PC-3 (cell line): ENCODE measurements at regions not wholly inside any gene's neighbourhood (a gene's known extent, or its start where the extent isn't known, plus 50 kb on each side); places are given as distances from the start of the nearest gene placed in this dataset.
"Not testable (repeated sequence)": the region's sequence is repeated elsewhere in the genome, so short reads cannot be mapped to it uniquely, and the experiment has no call there.

Experiments
- ATAC-seq: fragments of 200-7000 bp; cut with Tn5 transposase; 2 replicates; pipeline ENCODE4 v1.9.1; 2020; ENCODE audit warnings: mild to moderate bottlenecking, moderate library complexity
- BruUV-seq: library from RNA; stranded (reverse); fragments of 400-500 nt; replicated peaks from 2 replicates; lab custom pipeline; 2021; lab: Mats Ljungman, UMichigan
- CTCF ChIA-PET: fragments of 300-600 bp; sonication (Branson Sonifier 250); formaldehyde crosslinking; loops from one replicate; lab custom pipeline; 2022; ENCODE audit warnings: antibody characterized with exemption; lab: Charles Lee
- POLR2A ChIA-PET: fragments of 300-600 bp; sonication (Branson Sonifier 250); formaldehyde crosslinking; loops from one replicate; lab custom pipeline; 2022; ENCODE audit warnings: antibody characterized with exemption; ENCODE audit not compliant: unreplicated experiment; lab: Charles Lee
- DNase-seq: peaks from one replicate; pipeline ENCODE4 v3.0.0-alpha.2; 2015
- H2AFZ ChIP-seq: fragments of 300-600 bp; sonication (generic); 2 replicates; pipeline ENCODE4 v1.6.0; 2016; ENCODE audit warnings: antibody characterized with exemption, low read length
- H3F3A ChIP-seq: fragments of 300-600 bp; sonication (generic); one replicate; pipeline ENCODE4 v1.6.0; 2017; ENCODE audit warnings: antibody characterized with exemption, low read length, control low read depth, mild to moderate bottlenecking; ENCODE audit not compliant: unreplicated experiment
- H3K27ac ChIP-seq: fragments of 300-600 bp; sonication (generic); 2 replicates; pipeline ENCODE4 v1.5.1; 2016; ENCODE audit warnings: mild to moderate bottlenecking, low read length
- H3K27me3 ChIP-seq: fragments of 300-600 bp; sonication (generic); 2 replicates; pipeline ENCODE4 v1.6.1; 2016; ENCODE audit warnings: low read length, mixed read lengths
- H3K36me3 ChIP-seq: fragments of 300-600 bp; sonication (generic); 2 replicates; pipeline ENCODE4 v1.6.1; 2016; ENCODE audit warnings: low read depth, mixed run types, low read length, mixed read lengths
- H3K4me1 ChIP-seq: fragments of 300-600 bp; sonication (generic); 2 replicates; pipeline ENCODE4 v1.5.1; 2016; ENCODE audit warnings: low read length; ENCODE audit not compliant: insufficient read depth
- H3K4me2 ChIP-seq: fragments of 300-600 bp; sonication (generic); 2 replicates; pipeline ENCODE4 v1.6.0; 2016; ENCODE audit warnings: low read length
- H3K4me3 ChIP-seq: fragments of 300-600 bp; sonication (generic); 2 replicates; pipeline ENCODE4 v1.5.1; 2016; ENCODE audit warnings: mild to moderate bottlenecking, low read length, mixed read lengths
- H3K79me2 ChIP-seq: fragments of 300-600 bp; sonication (generic); 2 replicates; pipeline ENCODE4 v1.6.1; 2017; ENCODE audit warnings: low read length, mixed read lengths
- H3K9ac ChIP-seq: fragments of 300-600 bp; sonication (generic); 2 replicates; pipeline ENCODE4 v1.6.0; 2016; ENCODE audit warnings: mild to moderate bottlenecking, low read length
- H3K9me2 ChIP-seq: fragments of 300-600 bp; sonication (generic); replicated peaks from 2 replicates; pipeline ENCODE4 v1.6.1; 2016; ENCODE audit warnings: mixed run types, low read length, mixed read lengths
- H3K9me3 ChIP-seq: fragments of 300-600 bp; sonication (generic); 2 replicates; pipeline ENCODE4 v1.6.1; 2016; ENCODE audit warnings: low read length, mixed read lengths
- H4K20me1 ChIP-seq: fragments of 300-600 bp; sonication (generic); 2 replicates; pipeline ENCODE4 v1.6.1; 2016; ENCODE audit warnings: low read length, mixed read lengths
- EZH2 ChIP-seq: fragments of 300-600 bp; sonication (generic); IDR thresholded peaks from one replicate; pipeline ENCODE4 v1.6.1; 2017; ENCODE audit warnings: antibody characterized with exemption, mild to moderate bottlenecking, low read length; ENCODE audit not compliant: unreplicated experiment
- EZH2phosphoT487 ChIP-seq: fragments of 300-600 bp; sonication (generic); IDR thresholded peaks from 2 replicates; pipeline ENCODE4 v1.6.1; 2018; ENCODE audit warnings: mild to moderate bottlenecking, antibody characterized with exemption, low read length, borderline replicate concordance
- intact Hi-C: fragments of 100-400 bp; cut with micrococcal nuclease; formaldehyde crosslinking; loops from 2 replicates; pipeline ENCODE4 v1.9.0; 2023
- TF ChIP-seq, protein P1 (sequence below): fragments of 300-600 bp; sonication (generic); conservative IDR thresholded peaks from 2 replicates; pipeline ENCODE4 v1.5.1; 2017; ENCODE audit warnings: antibody characterized with exemption, low read depth, mild to moderate bottlenecking, low read length

DNA sequence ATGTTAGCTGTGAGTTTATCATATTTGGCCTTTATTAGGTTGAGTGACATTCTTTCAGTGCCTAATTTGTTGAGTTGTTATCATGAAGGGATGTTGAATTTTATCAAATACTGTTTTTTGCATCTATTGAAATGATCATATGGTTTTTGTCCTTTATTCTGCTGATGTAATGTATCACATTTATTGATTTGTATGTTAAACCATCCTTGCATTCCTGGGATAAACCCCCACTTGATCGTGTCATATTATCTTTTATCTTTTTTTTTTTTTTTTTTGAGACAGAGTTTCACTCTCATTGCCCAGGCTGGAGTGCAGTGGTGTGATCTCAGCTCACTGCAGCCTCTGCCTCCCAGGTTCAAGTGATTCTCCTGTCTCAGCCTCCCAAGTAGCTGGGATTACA, 51.9 kb upstream of the MFGE8 start:
- DNase-seq, H3K4me1 ChIP-seq, POLR2A ChIA-PET, H3K4me2 ChIP-seq, H3F3A ChIP-seq, H3K36me3 ChIP-seq, H3K27ac ChIP-seq, H3K9me2 ChIP-seq, H3K27me3 ChIP-seq, H3K9me3 ChIP-seq, CTCF ChIA-PET, H3K9ac ChIP-seq, H3K79me2 ChIP-seq, intact Hi-C loops, H3K4me3 ChIP-seq, ATAC-seq, BruUV-seq, H4K20me1 ChIP-seq, H2AFZ ChIP-seq: not testable (repeated sequence)

DNA sequence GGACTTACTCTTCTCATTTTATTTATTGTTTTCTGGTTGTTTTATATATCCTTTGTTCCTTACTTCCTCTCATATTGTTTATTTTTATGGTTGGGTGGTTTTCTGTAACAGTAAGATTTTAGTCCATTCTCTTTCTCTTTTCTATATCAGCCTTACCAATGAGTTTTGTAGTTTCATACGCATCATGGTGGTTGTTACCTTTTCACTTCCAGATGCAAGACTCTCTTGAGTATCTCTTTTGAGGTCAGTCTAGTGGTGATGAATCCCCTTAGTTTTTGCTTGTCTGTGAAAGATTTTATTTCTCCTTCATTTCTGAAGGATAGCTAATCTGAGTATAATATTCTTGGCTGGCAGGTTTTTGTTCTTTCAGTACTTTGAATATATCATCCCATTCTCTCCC, 57.1 kb upstream of the MFGE8 start:
- Histone ChIP-seq H3K9me3 (no peaks in the 10 kb centered on the region), H2AFZ (no peak overlapping the region), H3K36me3 (no peaks in the 10 kb centered on the region), H3K4me2 (no peak overlapping the region), H3K4me1 (no peaks in the 10 kb centered on the region), H3K9ac (no peak overlapping the region), H3K9me2 (no peaks in the 10 kb centered on the region), H3K27ac (no peak overlapping the region), H3K27me3 (no peaks in the 10 kb centered on the region), H3F3A (no peaks in the 10 kb centered on the region), H4K20me1 (no peaks in the 10 kb centered on the region), H3K79me2 (no peaks in the 10 kb centered on the region), H3K4me3 (no peak overlapping the region)
- BruUV-seq = no TSS peak
- DNase-seq (no peak), ATAC-seq (no peak)
- CTCF ChIA-PET = no interaction called here
- POLR2A ChIA-PET = no interaction called here
- TF ChIP-seq EZH2phosphoT487 = no peak
- TF ChIP-seq, protein P1, sequence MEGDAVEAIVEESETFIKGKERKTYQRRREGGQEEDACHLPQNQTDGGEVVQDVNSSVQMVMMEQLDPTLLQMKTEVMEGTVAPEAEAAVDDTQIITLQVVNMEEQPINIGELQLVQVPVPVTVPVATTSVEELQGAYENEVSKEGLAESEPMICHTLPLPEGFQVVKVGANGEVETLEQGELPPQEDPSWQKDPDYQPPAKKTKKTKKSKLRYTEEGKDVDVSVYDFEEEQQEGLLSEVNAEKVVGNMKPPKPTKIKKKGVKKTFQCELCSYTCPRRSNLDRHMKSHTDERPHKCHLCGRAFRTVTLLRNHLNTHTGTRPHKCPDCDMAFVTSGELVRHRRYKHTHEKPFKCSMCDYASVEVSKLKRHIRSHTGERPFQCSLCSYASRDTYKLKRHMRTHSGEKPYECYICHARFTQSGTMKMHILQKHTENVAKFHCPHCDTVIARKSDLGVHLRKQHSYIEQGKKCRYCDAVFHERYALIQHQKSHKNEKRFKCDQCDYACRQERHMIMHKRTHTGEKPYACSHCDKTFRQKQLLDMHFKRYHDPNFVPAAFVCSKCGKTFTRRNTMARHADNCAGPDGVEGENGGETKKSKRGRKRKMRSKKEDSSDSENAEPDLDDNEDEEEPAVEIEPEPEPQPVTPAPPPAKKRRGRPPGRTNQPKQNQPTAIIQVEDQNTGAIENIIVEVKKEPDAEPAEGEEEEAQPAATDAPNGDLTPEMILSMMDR = no peak
- TF ChIP-seq EZH2 = no peak
- intact Hi-C loops = no loop called here

DNA sequence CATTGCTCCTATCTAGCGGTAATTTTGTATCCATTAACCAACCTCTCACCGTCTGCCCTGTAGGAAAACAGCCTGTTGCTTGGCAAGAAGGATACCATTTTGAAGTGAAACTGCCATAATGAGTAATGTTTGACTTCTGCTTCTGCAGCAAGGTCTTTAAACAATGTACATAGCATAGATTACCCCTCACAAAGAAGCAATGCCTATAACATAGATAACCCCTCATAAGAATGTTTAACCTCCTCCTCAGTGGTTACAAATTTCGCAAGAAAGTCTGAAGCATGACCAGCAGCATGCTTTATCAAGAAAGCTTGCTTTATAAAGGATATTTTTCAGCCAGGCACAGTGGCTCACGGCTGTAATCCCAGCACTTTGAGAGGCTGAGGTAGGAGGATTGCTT, 61.2 kb upstream of the MFGE8 start:
- TF ChIP-seq EZH2 (no peak), EZH2phosphoT487 (no peak)
- TF ChIP-seq, protein P1 = no peak

More for the DNA sequence above, 61.2 kb upstream of the MFGE8 start:
- Histone ChIP-seq H3K9me3 (no peaks in the 10 kb centered on the region), H3K9me2 (no peaks in the 10 kb centered on the region), H3K79me2 (no peaks in the 10 kb centered on the region), H3K4me3 (no peak overlapping the region), H3K27me3 (no peaks in the 10 kb centered on the region), H3F3A (no peaks in the 10 kb centered on the region), H4K20me1 (no peaks in the 10 kb centered on the region), H3K4me2 (no peak overlapping the region), H3K9ac (no peak overlapping the region), H3K4me1 (no peaks in the 10 kb centered on the region), H3K27ac (no peak overlapping the region), H2AFZ (no peak overlapping the region), H3K36me3 (no peaks in the 10 kb centered on the region)
- no peak for ATAC-seq
- intact Hi-C loops = no loop called here
- POLR2A ChIA-PET = no interaction called here
- DNase-seq = peak; percentile 33
- CTCF ChIA-PET = no interaction called here
- BruUV-seq = no TSS peak
